ENCODE measurements at regions not wholly inside any gene's neighbourhood (a gene's known extent, or its start where the extent isn't known, plus 50 kb on each side); places are given as distances from the start of the nearest gene placed in this dataset.
A peak's percentile ranks its signal among the peaks of the same experiment; 100 is the strongest.

DNA sequence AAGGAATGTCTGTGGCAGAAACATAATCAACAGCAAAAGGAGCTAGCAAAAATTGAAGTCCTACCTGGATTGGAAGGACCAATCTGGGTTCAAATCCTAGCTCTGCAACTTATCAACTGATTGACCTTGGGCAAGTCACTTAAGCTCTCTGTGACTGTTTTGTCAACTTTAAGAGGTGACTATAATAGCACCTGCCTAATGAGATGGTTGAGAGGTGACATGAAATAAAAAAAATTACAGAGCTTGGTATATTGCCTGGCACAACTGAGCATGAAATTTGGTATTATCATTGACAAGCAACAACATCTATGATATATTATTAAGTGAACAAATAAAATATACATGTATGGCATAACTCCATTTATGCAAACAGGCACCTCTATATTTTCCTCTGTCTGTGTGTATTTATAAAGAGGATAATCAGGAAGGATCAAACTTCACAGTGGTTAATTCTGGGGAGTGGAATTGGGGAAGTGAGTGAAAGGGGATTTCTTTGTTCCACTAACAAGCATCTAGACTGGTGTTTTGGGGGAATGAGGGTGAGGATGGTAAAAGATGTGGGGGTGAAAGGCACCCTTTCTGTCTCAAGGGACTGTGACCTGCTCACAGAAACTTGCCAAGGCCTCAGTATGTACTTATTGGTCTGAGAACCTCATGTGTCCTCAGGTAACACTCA, 132.8 kb upstream of the SERTAD2 start:
- H3K4me1 ChIP-seq (ENCODE audit: low read length), result peaks cover 23% of the 10 kb centered on the region
- no peak overlapping the region for H3K4me3 ChIP-seq (ENCODE audit: low read length)
- no peaks in the 10 kb centered on the region for H3K36me3 ChIP-seq (replicated peaks; ENCODE audit: low read depth, low read length)
- no peaks in the 10 kb centered on the region for H3K79me2 ChIP-seq (ENCODE audit: low read length)
- no peak overlapping the region for H3K9ac ChIP-seq (ENCODE audit: low read length)
- no peaks in the 10 kb centered on the region for H4K20me1 ChIP-seq (ENCODE audit: insufficient read depth, low read length)
- H2AFZ ChIP-seq (ENCODE audit: low read depth, low read length), result no peak overlapping the region
- no peak overlapping the region for H3K27ac ChIP-seq (ENCODE audit: low read length)
- TF ChIP-seq EZH2phosphoT487 (IDR thresholded peaks at IDR 0.05; ENCODE audit: low read depth), result no peak
- TF ChIP-seq, protein P1, sequence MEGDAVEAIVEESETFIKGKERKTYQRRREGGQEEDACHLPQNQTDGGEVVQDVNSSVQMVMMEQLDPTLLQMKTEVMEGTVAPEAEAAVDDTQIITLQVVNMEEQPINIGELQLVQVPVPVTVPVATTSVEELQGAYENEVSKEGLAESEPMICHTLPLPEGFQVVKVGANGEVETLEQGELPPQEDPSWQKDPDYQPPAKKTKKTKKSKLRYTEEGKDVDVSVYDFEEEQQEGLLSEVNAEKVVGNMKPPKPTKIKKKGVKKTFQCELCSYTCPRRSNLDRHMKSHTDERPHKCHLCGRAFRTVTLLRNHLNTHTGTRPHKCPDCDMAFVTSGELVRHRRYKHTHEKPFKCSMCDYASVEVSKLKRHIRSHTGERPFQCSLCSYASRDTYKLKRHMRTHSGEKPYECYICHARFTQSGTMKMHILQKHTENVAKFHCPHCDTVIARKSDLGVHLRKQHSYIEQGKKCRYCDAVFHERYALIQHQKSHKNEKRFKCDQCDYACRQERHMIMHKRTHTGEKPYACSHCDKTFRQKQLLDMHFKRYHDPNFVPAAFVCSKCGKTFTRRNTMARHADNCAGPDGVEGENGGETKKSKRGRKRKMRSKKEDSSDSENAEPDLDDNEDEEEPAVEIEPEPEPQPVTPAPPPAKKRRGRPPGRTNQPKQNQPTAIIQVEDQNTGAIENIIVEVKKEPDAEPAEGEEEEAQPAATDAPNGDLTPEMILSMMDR (IDR thresholded peaks at IDR 0.05; ENCODE audit: low read depth, low read length), result no peak
- peaks cover 4% of the 10 kb centered on the region; the same call in 1 of the 2 replicates for H3K27me3 ChIP-seq (ENCODE audit: low read depth, low read length)
- H3K9me3 ChIP-seq (ENCODE audit: insufficient read depth, low read length), result no peaks in the 10 kb centered on the region
- H3K4me2 ChIP-seq (ENCODE audit: low read length), result peak overlapping the region; percentile 13

DNA sequence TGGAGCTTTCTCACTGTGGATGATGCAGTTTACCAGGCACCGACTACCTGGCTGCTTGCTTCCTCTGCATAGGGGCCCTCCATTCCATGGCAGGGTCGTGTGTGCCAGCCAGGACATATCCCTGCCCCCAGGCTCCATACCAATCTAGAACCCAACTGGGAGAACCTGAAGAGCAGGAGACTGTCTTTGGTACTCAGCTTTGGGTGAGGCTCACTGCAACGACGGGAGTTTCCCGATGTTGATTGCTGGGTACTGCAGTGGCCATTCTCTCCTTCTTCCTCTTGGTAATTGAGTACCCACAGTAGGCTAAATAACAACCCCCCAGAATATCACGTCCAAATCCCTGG, 133.3 kb upstream of the SERTAD2 start:
- H3K27ac ChIP-seq (ENCODE audit: low read length), result no peak overlapping the region
- H3K4me2 ChIP-seq (ENCODE audit: low read length), result peak overlapping the region; percentile 13
- H2AFZ ChIP-seq (ENCODE audit: low read depth, low read length), result no peak overlapping the region

DNA sequence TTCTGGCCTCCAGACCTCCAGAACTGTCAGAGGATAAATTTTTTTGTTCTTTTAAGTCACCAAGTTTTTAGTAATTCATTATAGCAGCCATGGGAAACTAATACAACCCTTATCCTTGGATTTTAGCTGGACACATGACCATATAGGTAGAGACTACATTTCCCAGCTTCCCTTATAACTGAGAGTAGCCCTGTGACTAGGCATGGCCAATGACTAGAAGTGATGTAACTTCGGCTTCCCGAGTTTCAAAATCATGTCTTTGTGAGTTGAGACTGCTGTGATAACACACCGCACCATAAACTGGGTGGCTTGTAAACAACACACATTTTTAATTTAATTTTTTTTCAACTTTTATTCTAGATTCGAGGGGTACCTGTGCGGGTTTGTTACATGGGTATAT, 134.0 kb upstream of the SERTAD2 start:
- H3K9me3 ChIP-seq (ENCODE audit: insufficient read depth, low read length), result no peaks in the 10 kb centered on the region
- no peaks in the 10 kb centered on the region for H3K79me2 ChIP-seq (ENCODE audit: low read length)
- H3K4me1 ChIP-seq (ENCODE audit: low read length), result peaks cover 23% of the 10 kb centered on the region
- no peak overlapping the region for H3K4me3 ChIP-seq (ENCODE audit: low read length)
- no peak for TF ChIP-seq EZH2phosphoT487 (IDR thresholded peaks at IDR 0.05; ENCODE audit: low read depth)
- TF ChIP-seq, protein P1 (IDR thresholded peaks at IDR 0.05; ENCODE audit: low read depth, low read length), result no peak
- H3K9ac ChIP-seq (ENCODE audit: low read length), result no peak overlapping the region
- peaks cover 6% of the 10 kb centered on the region; the same call in 1 of the 2 replicates for H3K27me3 ChIP-seq (ENCODE audit: low read depth, low read length)
- no peak overlapping the region for H3K4me2 ChIP-seq (ENCODE audit: low read length)
- H4K20me1 ChIP-seq (ENCODE audit: insufficient read depth, low read length), result no peaks in the 10 kb centered on the region
- H3K27ac ChIP-seq (ENCODE audit: low read length), result no peak overlapping the region
- no peaks in the 10 kb centered on the region for H3K36me3 ChIP-seq (replicated peaks; ENCODE audit: low read depth, low read length)
- no peak overlapping the region for H2AFZ ChIP-seq (ENCODE audit: low read depth, low read length)

More for the DNA sequence above, 133.3 kb upstream of the SERTAD2 start:
- H3K27me3 ChIP-seq (ENCODE audit: low read depth, low read length), result peaks cover 4% of the 10 kb centered on the region; the same call in 1 of the 2 replicates
- no peak for TF ChIP-seq EZH2phosphoT487 (IDR thresholded peaks at IDR 0.05; ENCODE audit: low read depth)
- TF ChIP-seq, protein P1 (IDR thresholded peaks at IDR 0.05; ENCODE audit: low read depth, low read length), result no peak
- peaks cover 23% of the 10 kb centered on the region for H3K4me1 ChIP-seq (ENCODE audit: low read length)
- no peak overlapping the region for H3K9ac ChIP-seq (ENCODE audit: low read length)
- H3K79me2 ChIP-seq (ENCODE audit: low read length), result no peaks in the 10 kb centered on the region
- no peaks in the 10 kb centered on the region for H3K9me3 ChIP-seq (ENCODE audit: insufficient read depth, low read length)
- H3K4me3 ChIP-seq (ENCODE audit: low read length), result no peak overlapping the region
- H4K20me1 ChIP-seq (ENCODE audit: insufficient read depth, low read length), result no peaks in the 10 kb centered on the region
- H3K36me3 ChIP-seq (replicated peaks; ENCODE audit: low read depth, low read length), result no peaks in the 10 kb centered on the region

DNA sequence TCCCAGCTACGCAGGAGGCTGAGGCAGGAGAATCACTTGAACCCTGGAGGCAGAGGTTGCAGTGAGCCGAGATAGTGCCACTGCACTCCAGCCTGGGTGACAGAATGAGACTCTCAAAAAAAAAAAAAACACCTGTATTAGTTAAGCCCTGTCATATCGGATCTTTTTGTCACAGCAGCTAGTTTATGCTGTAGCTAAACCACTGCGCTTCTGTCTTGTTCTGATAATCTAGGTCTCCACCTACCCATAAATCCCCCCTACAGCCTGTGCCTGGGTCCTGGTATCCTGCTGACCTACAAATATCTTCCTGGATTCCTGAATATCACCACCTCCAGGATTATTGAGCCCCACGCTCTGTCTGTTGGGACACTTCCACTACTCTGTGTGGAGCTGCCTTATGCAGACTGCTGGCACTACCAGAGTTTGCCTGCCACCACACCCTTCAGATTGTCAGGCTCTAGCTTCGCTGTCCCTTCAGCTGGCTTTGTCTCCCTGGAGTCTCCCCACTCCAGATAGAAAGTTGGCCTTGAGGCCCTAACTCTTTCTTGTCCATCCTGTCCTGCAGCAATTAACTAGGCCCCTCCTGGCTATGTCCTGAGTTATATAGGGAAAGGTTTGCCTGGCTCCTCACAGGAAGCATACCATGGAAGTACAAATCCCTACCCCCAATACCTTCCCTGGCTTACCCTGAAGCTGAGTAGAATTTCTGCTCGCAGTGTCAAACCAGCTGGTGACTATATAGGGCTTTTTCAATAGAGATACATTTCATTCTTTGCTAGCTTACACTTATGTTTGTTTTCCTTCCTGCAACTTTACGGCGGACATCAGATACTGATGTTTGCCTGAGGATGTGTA, 136.0 kb upstream of the SERTAD2 start:
- H4K20me1 ChIP-seq (ENCODE audit: insufficient read depth, low read length), result no peaks in the 10 kb centered on the region
- H2AFZ ChIP-seq (ENCODE audit: low read depth, low read length), result no peak overlapping the region
- no peaks in the 10 kb centered on the region for H3K79me2 ChIP-seq (ENCODE audit: low read length)
- H3K4me1 ChIP-seq (ENCODE audit: low read length), result peaks cover 36% of the 10 kb centered on the region
- H3K4me2 ChIP-seq (ENCODE audit: low read length), result no peak overlapping the region
- H3K9ac ChIP-seq (ENCODE audit: low read length), result no peak overlapping the region
- peaks cover 16% of the 10 kb centered on the region for H3K27me3 ChIP-seq (ENCODE audit: low read depth, low read length)
- TF ChIP-seq, protein P1 (IDR thresholded peaks at IDR 0.05; ENCODE audit: low read depth, low read length), result no peak
- no peak for TF ChIP-seq EZH2phosphoT487 (IDR thresholded peaks at IDR 0.05; ENCODE audit: low read depth)
- no peak overlapping the region for H3K27ac ChIP-seq (ENCODE audit: low read length)
- H3K36me3 ChIP-seq (replicated peaks; ENCODE audit: low read depth, low read length), result no peaks in the 10 kb centered on the region
- H3K4me3 ChIP-seq (ENCODE audit: low read length), result no peak overlapping the region
- H3K9me3 ChIP-seq (ENCODE audit: insufficient read depth, low read length), result no peaks in the 10 kb centered on the region
